GM12874 (cell line): ENCODE measurements at regions not wholly inside any gene's neighbourhood (a gene's known extent, or its start where the extent isn't known, plus 50 kb on each side); places are given as distances from the start of the nearest gene placed in this dataset.

ENCODE experiments used
- TF ChIP-seq, protein P1 (sequence below): IDR thresholded peaks from 2 replicates; pipeline ENCODE4 v1.5.1; 2011; ENCODE audit warnings: low read depth, mild to moderate bottlenecking, control low read depth, low read length, moderate library complexity; ENCODE audit not compliant: insufficient read depth

- TF ChIP-seq, protein P1, sequence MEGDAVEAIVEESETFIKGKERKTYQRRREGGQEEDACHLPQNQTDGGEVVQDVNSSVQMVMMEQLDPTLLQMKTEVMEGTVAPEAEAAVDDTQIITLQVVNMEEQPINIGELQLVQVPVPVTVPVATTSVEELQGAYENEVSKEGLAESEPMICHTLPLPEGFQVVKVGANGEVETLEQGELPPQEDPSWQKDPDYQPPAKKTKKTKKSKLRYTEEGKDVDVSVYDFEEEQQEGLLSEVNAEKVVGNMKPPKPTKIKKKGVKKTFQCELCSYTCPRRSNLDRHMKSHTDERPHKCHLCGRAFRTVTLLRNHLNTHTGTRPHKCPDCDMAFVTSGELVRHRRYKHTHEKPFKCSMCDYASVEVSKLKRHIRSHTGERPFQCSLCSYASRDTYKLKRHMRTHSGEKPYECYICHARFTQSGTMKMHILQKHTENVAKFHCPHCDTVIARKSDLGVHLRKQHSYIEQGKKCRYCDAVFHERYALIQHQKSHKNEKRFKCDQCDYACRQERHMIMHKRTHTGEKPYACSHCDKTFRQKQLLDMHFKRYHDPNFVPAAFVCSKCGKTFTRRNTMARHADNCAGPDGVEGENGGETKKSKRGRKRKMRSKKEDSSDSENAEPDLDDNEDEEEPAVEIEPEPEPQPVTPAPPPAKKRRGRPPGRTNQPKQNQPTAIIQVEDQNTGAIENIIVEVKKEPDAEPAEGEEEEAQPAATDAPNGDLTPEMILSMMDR: no peak
These were observed 503.6 kb upstream of the REG3G start for GRCh38 chr2:78521938-78522337.

DNA sequence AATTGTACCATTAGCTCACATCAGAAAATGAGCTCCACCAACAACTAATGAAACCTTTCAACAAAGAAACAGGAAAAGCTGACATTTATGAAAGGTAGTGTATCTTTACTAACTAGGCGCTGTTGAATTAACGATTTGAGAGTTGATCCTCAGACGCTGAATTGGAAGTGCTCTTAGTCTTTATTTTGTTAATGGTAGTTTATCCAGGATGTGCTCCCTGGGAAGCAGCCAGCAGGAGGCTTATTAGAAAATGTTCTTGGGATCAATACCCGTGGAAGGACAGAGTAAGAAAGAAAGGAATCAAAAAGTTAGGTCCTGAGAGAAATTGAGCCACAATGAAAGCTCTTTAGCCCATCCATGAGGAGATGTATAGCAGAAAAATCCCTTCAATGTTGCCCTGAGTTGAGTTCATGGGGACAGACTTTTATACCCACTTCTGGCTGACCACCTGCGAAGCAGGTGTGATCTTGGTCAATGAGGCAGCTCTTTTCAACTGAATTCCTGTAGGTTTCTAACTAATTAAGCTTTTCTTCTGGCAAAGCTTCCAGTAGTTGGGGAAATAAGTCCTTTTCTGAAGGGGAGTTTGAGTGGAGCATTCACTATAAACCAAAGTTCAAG, 492.6 kb upstream of the REG3G start:
- TF ChIP-seq, protein P1: no peak

DNA sequence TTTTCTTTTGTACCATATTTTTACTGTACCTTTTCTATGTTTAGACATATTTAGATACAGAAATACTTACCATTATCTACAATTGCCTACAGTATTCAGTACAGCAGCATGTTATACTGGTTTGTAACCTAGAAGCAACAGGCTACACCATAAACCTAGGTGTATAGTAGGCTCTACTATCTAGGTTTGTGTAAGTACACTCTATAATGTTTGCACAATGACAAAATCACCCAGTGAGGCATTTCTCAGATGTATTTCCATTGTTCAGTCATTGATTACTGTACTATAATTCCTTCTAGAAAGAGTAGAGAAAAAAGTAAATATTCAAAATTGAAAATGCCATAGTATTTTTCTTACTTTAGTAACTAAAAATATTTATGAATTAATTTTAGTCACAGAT, 490.1 kb upstream of the REG3G start:
- TF ChIP-seq, protein P1: no peak

- TF ChIP-seq, protein P1: no peak
These were observed 487.2 kb upstream of the REG3G start for GRCh38 chr2:78538322-78538721.

DNA sequence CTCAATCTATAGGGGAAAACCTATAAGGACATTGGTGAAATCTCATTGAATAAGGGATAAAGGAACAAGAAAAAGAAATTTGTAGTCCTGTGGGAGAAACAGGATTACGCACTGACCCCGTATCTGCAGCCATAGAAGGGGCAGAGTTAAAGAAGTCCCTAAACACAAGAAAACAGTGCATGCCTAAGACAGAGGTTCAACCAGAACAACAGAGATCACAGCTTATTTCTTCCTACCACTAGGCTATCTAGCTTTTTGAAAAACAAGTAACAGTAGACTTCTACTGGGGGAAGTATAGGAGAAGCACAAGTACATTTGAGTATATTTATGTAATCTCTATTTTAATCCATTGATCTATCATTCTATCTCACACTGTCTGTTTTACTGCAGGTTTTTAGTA, 485.2 kb upstream of the REG3G start:
- TF ChIP-seq, protein P1: no peak

- TF ChIP-seq, protein P1: no peak
These were observed 484.4 kb upstream of the REG3G start for GRCh38 chr2:78541088-78541450.

DNA sequence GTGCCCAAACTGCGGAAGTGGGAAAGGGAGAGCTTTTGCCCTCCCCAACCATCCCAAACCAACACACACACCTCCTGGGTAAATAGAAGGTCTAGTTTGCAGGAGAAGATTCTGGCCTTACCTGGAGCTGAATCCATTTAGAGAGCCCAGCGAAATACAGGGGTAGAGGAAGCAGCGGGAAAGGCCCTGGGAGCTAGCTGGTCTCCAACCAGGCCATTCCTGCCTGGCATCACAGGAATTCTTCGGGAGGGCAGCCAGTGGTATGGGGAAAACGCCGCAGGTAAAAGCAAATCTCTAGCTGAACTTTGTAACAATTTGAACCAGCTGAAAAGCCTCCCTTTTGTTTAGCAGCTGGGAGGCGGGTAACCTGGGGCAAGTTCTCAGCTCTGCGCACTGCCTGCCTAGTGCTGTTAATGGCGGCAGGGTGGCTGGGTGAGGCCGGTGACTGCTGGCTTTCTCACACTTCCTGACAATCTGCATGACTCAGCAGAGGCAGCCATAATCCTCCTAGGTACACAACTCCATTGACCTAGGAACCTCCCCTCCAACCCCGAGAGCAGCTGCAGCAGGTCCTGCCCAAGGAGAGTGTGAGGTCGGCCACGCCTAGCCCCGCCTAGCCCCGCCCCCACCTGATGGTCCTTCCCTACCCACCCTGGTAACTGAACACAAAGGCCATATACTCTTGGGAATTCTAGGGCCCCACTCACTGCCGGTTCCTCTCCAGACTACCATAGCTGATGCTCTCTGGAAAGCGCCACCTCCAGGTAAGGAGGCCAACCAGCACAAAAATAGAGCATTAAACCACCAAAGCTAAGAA, 483.8 kb upstream of the REG3G start:
- TF ChIP-seq, protein P1: no peak
